ENCODE measurements at regions not wholly inside any gene's neighbourhood (a gene's known extent, or its start where the extent isn't known, plus 50 kb on each side); places are given as distances from the start of the nearest gene placed in this dataset.

DNA sequence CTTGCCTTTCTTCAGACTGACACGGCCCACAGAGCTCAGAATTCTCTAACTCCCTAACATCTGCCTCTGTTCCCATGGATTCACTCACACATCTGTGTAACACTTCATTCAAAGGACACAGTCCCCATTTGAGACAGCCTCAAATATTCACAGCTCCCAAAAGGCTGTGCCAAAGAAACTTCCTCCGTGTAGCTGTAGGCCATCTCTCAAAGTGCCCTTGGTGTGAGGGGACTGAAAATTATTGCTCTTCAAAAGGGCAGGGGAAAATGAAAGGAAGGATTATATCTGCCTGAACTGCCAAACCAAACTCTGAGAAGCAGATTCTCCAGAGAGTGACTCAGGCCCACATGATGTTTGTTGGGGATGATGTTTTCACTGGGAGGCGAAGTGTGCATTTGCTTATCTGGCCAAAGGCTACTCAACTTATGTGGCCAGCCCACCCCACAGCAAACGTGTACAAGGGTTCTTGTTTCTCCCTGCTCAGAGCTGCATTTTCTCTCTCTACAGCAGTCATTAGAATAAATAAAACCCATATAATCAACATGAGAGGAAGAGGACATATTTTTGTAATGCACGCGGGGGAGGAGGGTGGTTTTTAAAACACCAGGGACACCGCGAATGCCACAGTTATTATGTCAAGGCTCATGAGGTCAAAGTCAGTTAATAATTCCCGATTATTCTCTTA, 302.4 kb upstream of the NFE2L3 start:
- no peaks in the 10 kb centered on the region for H3K9me3 ChIP-seq (replicated peaks)
- no peak overlapping the region for H3K4me3 ChIP-seq
- DNase-seq, result no peak
- TF ChIP-seq, protein P1, sequence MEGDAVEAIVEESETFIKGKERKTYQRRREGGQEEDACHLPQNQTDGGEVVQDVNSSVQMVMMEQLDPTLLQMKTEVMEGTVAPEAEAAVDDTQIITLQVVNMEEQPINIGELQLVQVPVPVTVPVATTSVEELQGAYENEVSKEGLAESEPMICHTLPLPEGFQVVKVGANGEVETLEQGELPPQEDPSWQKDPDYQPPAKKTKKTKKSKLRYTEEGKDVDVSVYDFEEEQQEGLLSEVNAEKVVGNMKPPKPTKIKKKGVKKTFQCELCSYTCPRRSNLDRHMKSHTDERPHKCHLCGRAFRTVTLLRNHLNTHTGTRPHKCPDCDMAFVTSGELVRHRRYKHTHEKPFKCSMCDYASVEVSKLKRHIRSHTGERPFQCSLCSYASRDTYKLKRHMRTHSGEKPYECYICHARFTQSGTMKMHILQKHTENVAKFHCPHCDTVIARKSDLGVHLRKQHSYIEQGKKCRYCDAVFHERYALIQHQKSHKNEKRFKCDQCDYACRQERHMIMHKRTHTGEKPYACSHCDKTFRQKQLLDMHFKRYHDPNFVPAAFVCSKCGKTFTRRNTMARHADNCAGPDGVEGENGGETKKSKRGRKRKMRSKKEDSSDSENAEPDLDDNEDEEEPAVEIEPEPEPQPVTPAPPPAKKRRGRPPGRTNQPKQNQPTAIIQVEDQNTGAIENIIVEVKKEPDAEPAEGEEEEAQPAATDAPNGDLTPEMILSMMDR (IDR thresholded peaks at IDR 0.05; ENCODE audit: borderline replicate concordance), result no peak
- peak overlapping the region; percentile 86 for H3K27ac ChIP-seq (replicated peaks)
- intact Hi-C loops (cut with micrococcal nuclease), result loop anchor here (5.0 to 10.0 kb wide), 4 partner anchors 135 to 587 kb away; no protein-coding TSS in a partner anchor
- no peaks in the 10 kb centered on the region for H3K36me3 ChIP-seq
- peaks cover 68% of the 10 kb centered on the region for H3K4me1 ChIP-seq
- H3K27me3 ChIP-seq (ENCODE audit: low read depth), result peaks cover 53% of the 10 kb centered on the region

DNA sequence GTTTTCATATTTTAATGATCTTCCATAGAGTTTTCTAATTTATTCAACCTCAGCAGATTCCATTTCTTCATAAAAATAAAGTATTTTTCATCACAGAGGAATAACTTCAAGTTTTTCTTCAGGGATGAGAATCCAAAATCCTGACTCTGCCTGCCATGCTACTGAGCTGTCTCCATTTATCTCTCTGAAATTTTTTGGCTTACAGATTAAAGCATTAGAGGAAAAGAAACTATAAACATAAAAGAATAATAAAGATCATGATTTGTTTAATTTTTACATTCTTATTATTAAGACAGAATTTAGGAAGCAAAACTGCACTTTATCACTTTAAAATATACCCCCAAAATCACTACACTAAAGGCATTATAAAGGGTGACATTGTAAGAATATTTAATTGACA, 301.8 kb upstream of the NFE2L3 start:
- Histone ChIP-seq H3K4me1 (peaks cover 63% of the 10 kb centered on the region), H3K36me3 (no peaks in the 10 kb centered on the region), H3K4me3 (no peak overlapping the region), H3K9me3 (replicated peaks) (no peaks in the 10 kb centered on the region), H3K27me3 (ENCODE audit: low read depth) (peaks cover 59% of the 10 kb centered on the region), H3K27ac (replicated peaks) (peak overlapping the region; percentile 86)
- TF ChIP-seq, protein P1 (IDR thresholded peaks at IDR 0.05; ENCODE audit: borderline replicate concordance), result no peak
- intact Hi-C loops (cut with micrococcal nuclease), result loop anchor here (5.0 to 10.0 kb wide), 3 partner anchors 283 to 588 kb away; no protein-coding TSS in a partner anchor
- DNase-seq, result no peak

DNA sequence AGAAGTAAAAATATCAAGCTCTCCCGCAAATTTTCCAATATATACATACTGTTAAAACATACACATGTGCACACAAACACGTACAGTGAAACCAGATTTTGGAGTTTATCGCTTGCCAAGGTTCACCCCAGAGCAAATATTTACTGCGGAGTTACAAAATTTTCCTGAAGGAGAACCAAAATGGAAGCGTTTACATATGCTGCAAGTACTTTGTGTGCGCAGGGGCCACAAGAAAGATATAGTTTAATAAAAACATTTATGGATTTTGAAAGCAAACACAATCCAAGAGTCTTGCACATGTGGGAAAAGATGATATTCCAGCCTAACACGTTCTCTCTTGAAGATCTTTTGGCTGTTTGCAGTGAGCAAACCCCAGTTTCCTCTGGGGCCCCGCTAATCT, 301.3 kb upstream of the NFE2L3 start:
- Histone ChIP-seq H3K4me3 (no peak overlapping the region), H3K9me3 (replicated peaks) (no peaks in the 10 kb centered on the region), H3K36me3 (no peaks in the 10 kb centered on the region), H3K27ac (replicated peaks) (peak overlapping the region; percentile 86), H3K27me3 (ENCODE audit: low read depth) (peaks cover 64% of the 10 kb centered on the region), H3K4me1 (peaks cover 58% of the 10 kb centered on the region)
- TF ChIP-seq, protein P1 (IDR thresholded peaks at IDR 0.05; ENCODE audit: borderline replicate concordance), result no peak
- no peak for DNase-seq
- intact Hi-C loops (cut with micrococcal nuclease), result loop anchor here (5.0 to 10.0 kb wide), 3 partner anchors 283 to 588 kb away; no protein-coding TSS in a partner anchor

DNA sequence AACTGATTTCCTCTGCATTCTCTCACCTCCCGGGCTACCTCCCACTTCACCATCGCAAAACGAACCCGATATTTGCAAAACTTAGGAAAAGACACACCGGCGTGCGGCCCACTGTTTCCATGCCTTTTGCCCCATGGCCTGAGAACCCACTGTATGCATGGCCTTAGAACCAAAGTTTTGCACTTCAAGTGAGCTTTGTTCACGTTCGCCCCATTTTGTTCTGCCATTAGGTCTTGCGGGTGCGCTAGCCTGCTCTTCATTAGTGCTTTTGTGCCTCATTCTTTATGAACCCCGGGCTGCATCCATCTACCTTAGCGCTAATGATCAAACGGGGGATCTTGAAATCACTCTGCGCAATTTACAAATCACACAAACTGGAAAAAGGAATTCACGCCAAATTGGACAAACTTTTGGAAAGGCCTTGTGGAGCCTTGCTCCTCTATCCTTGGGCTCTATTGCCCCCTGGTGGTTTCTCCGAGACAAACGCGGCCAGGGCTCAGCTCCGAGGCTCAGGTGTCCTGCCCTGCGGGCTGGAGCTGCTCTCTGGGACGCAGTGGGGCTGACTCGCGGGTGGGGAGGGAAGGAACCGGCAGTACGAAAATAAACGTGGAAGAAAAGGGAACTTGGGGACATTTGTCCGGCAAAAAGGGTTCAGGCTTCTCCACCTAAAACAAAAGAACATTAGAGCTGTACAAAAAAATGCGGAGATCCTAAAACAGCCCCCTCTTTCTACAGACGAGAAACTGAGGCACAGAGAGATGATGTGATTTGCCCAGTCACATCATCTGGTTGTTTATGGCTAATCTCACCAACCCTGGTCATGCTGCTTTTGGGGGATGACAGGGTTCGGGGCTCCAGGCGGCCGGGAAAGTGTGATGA, 300.4 kb upstream of the NFE2L3 start:
- Histone ChIP-seq H3K36me3 (no peaks in the 10 kb centered on the region), H3K27me3 (ENCODE audit: low read depth) (peaks cover 73% of the 10 kb centered on the region), H3K9me3 (replicated peaks) (no peaks in the 10 kb centered on the region), H3K4me3 (peak overlapping the region; percentile 43), H3K4me1 (peaks cover 54% of the 10 kb centered on the region), H3K27ac (replicated peaks) (peak overlapping the region; percentile 86)
- intact Hi-C loops (cut with micrococcal nuclease), result loop anchor here (5.0 to 10.0 kb wide), 3 partner anchors 284 to 589 kb away; no protein-coding TSS in a partner anchor
- TF ChIP-seq, protein P1 (IDR thresholded peaks at IDR 0.05; ENCODE audit: borderline replicate concordance), result peak; percentile 83
- DNase-seq, result peak; percentile 79

DNA sequence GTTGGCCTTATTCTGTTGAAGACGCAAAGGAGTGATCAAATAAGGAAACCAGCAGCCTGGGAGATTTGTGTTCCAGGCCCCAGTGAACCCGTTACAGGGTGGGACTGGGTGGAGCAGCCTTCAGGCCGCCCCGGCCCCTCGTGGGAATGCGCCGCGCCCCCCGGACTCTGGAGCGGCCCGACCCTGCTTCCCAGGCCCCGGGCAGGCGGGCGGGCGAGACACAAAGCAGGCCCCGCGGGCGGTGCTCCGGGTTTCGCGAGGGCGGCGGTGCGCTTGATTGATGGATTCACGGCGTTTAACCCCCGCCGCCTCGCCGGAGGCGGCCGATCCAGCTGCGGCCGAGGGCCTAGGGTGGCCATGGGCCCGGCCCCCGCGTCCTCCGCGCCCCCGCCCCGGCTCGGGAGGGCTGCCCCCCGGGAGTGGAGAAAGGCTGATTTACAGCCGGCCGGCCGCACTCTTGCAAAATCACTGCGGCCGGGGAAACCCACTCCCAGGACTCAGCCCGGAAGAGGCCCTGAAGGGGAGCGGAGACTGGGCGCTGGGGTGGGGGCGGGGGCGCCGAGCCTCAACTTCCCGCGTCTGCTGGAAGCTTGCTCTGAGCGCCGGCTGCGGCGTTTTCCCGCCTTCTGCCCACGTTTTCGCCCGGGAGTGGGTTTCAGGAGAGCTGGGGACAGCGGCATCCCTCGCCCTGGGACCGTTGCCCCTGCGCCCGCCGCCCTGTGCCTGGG, 299.6 kb upstream of the NFE2L3 start:
- Histone ChIP-seq H3K36me3 (no peaks in the 10 kb centered on the region), H3K27ac (replicated peaks) (peak overlapping the region; percentile 45), H3K4me3 (peak overlapping the region; percentile 43), H3K9me3 (replicated peaks) (no peaks in the 10 kb centered on the region), H3K27me3 (ENCODE audit: low read depth) (peaks cover 81% of the 10 kb centered on the region), H3K4me1 (peaks cover 52% of the 10 kb centered on the region)
- intact Hi-C loops (cut with micrococcal nuclease), result loop anchor here (5.0 to 10.0 kb wide), 3 partner anchors 285 to 590 kb away; no protein-coding TSS in a partner anchor
- TF ChIP-seq, protein P1 (IDR thresholded peaks at IDR 0.05; ENCODE audit: borderline replicate concordance), result no peak
- no peak for DNase-seq

Measured in left ventricle myocardium inferior (tissue), 1 donor.